WTC11 (cell line): ENCODE measurements at regions not wholly inside any gene's neighbourhood (a gene's known extent, or its start where the extent isn't known, plus 50 kb on each side); places are given as distances from the start of the nearest gene placed in this dataset.

Source experiments
- ATAC-seq: fragments of 200-7000 bp; cut with Tn5 transposase; 2 replicates; pipeline ENCODE4 v1.10.0; 2021; ENCODE audit warnings: mild to moderate bottlenecking, moderate library complexity
- CTCF ChIA-PET: fragments of 300-600 bp; sonication (Branson Sonifier 250); formaldehyde crosslinking; loops from one replicate; lab custom pipeline; 2021; ENCODE audit warnings: antibody characterized with exemption; lab: Charles Lee
- POLR2A ChIA-PET: fragments of 350-600 bp; sonication (Branson Sonifier 250); formaldehyde crosslinking; loops from one replicate; lab custom pipeline; 2021; ENCODE audit warnings: antibody characterized with exemption; lab: Charles Lee
- DNase-seq: peaks from one replicate; pipeline ENCODE4 v3.0.0; 2021; ENCODE audit warnings: low spot score
- H3K27ac Mint-ChIP-seq: 2 replicates; pipeline ENCODE4 v1.8.0; 2021; ENCODE audit warnings: mixed read lengths
- H3K27me3 Mint-ChIP-seq: 2 replicates; pipeline ENCODE4 v1.8.0; 2021; ENCODE audit warnings: low read depth, mild to moderate bottlenecking, moderate library complexity, mixed read lengths
- H3K36me3 Mint-ChIP-seq: 2 replicates; pipeline ENCODE4 v1.8.0; 2021; ENCODE audit warnings: mixed read lengths
- H3K4me1 Mint-ChIP-seq: 2 replicates; pipeline ENCODE4 v1.8.0; 2022; ENCODE audit warnings: mixed read lengths
- H3K4me3 Mint-ChIP-seq: 2 replicates; pipeline ENCODE4 v1.8.0; 2021; ENCODE audit warnings: mild to moderate bottlenecking, moderate library complexity, mixed read lengths
- H3K9me3 Mint-ChIP-seq: 2 replicates; pipeline ENCODE4 v1.8.0; 2021; ENCODE audit warnings: mixed read lengths
- ETV6 ChIP-seq: sonication (generic); formaldehyde crosslinking; IDR thresholded peaks from 2 replicates; pipeline ENCODE4 v1.8.1; 2022; ENCODE audit warnings: mild to moderate bottlenecking, missing genetic modification reagents
- IRF2 ChIP-seq: sonication (generic); formaldehyde crosslinking; IDR thresholded peaks from 2 replicates; pipeline ENCODE4 v1.8.0; 2022; ENCODE audit warnings: low read depth, missing genetic modification reagents, borderline replicate concordance
- NFATC4 ChIP-seq: fragments of 250-450 bp; sonication (Bioruptor Pico); IDR thresholded peaks from 2 replicates; pipeline ENCODE4 v1.9.0; 2021; ENCODE audit warnings: mild to moderate bottlenecking
- NR1H2 ChIP-seq: sonication (generic); formaldehyde crosslinking; IDR thresholded peaks from 2 replicates; pipeline ENCODE4 v1.9.0; 2021; ENCODE audit warnings: mild to moderate bottlenecking, moderate library complexity, missing genetic modification reagents
- RORB ChIP-seq: fragments of 250-450 bp; sonication (Bioruptor Pico); IDR thresholded peaks from 2 replicates; pipeline ENCODE4 v1.9.0; 2021; ENCODE audit warnings: mild to moderate bottlenecking
- TCF7 ChIP-seq: sonication (generic); formaldehyde crosslinking; IDR thresholded peaks from 2 replicates; pipeline ENCODE4 v1.8.0; 2022; ENCODE audit warnings: mild to moderate bottlenecking, low read depth, missing genetic modification reagents, moderate library complexity
- TEAD4 ChIP-seq: sonication (generic); formaldehyde crosslinking; IDR thresholded peaks from 2 replicates; pipeline ENCODE4 v1.8.0; 2022; ENCODE audit warnings: mild to moderate bottlenecking, missing genetic modification reagents
- TP53 ChIP-seq: sonication (generic); formaldehyde crosslinking; IDR thresholded peaks from 2 replicates; pipeline ENCODE4 v1.8.1; 2023; ENCODE audit warnings: mild to moderate bottlenecking, missing genetic modification reagents
- ZNF121 ChIP-seq: sonication (generic); formaldehyde crosslinking; IDR thresholded peaks from 2 replicates; pipeline ENCODE4 v1.8.0; 2023; ENCODE audit warnings: missing genetic modification reagents
- ZNF396 ChIP-seq: fragments of 250-450 bp; sonication (Bioruptor Pico); IDR thresholded peaks from 2 replicates; pipeline ENCODE4 v1.8.0; 2021; ENCODE audit warnings: mild to moderate bottlenecking, moderate library complexity, borderline replicate concordance
- TF ChIP-seq, protein P1 (sequence below): fragments of 200-600 bp; IDR thresholded peaks from 2 replicates; pipeline ENCODE4 v1.8.0; 2022; ENCODE audit warnings: antibody characterized with exemption
- TF ChIP-seq, protein P2 (sequence below): sonication (generic); formaldehyde crosslinking; conservative IDR thresholded peaks from 2 replicates; pipeline ENCODE4 v1.8.1; 2023; ENCODE audit warnings: mild to moderate bottlenecking, low read depth, missing genetic modification reagents, moderate library complexity
- TF ChIP-seq, protein P3 (sequence below): sonication (generic); formaldehyde crosslinking; IDR thresholded peaks from 2 replicates; pipeline ENCODE4 v1.8.0; 2022; ENCODE audit warnings: missing genetic modification reagents
- TF ChIP-seq, protein P4 (sequence below): fragments of 250-450 bp; sonication (Bioruptor Pico); IDR thresholded peaks from 2 replicates; pipeline ENCODE4 v1.9.0; 2021; ENCODE audit warnings: mild to moderate bottlenecking, borderline replicate concordance
- TF ChIP-seq, protein P5 (sequence below): sonication (generic); formaldehyde crosslinking; IDR thresholded peaks from 2 replicates; pipeline ENCODE4 v1.8.1; 2023; ENCODE audit warnings: mild to moderate bottlenecking, missing genetic modification reagents, borderline replicate concordance

DNA sequence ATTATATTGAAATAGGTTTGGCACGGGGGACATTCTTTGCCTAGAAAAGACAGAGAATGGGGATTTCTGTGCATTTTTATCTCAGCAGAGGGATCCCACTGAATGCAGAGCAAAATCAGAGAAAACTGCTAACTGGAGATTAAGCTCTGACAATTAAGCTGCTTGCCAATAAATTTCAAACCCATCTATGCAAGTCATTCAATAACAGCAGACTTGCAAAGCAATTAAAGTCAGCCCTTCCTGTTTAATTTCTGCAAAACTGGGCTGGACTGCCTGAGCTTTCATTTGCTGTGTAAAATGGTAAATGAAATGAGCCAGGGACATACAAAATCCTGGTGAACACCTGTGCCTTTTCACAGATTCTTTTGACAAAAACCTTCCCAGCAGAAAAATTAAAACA, 1273.9 kb upstream of the CNTN5 start (continued):
- TF ChIP-seq NFATC4 (no peak), TP53 (CRISPR knock-in tag) (no peak), NR1H2 (CRISPR knock-in tag) (no peak), TEAD4 (CRISPR knock-in tag) (no peak), IRF2 (CRISPR knock-in tag) (no peak), ZNF396 (CRISPR knock-in tag) (no peak), TCF7 (CRISPR knock-in tag) (no peak)
- TF ChIP-seq, protein P1, sequence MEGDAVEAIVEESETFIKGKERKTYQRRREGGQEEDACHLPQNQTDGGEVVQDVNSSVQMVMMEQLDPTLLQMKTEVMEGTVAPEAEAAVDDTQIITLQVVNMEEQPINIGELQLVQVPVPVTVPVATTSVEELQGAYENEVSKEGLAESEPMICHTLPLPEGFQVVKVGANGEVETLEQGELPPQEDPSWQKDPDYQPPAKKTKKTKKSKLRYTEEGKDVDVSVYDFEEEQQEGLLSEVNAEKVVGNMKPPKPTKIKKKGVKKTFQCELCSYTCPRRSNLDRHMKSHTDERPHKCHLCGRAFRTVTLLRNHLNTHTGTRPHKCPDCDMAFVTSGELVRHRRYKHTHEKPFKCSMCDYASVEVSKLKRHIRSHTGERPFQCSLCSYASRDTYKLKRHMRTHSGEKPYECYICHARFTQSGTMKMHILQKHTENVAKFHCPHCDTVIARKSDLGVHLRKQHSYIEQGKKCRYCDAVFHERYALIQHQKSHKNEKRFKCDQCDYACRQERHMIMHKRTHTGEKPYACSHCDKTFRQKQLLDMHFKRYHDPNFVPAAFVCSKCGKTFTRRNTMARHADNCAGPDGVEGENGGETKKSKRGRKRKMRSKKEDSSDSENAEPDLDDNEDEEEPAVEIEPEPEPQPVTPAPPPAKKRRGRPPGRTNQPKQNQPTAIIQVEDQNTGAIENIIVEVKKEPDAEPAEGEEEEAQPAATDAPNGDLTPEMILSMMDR = no peak
- TF ChIP-seq, protein P2, sequence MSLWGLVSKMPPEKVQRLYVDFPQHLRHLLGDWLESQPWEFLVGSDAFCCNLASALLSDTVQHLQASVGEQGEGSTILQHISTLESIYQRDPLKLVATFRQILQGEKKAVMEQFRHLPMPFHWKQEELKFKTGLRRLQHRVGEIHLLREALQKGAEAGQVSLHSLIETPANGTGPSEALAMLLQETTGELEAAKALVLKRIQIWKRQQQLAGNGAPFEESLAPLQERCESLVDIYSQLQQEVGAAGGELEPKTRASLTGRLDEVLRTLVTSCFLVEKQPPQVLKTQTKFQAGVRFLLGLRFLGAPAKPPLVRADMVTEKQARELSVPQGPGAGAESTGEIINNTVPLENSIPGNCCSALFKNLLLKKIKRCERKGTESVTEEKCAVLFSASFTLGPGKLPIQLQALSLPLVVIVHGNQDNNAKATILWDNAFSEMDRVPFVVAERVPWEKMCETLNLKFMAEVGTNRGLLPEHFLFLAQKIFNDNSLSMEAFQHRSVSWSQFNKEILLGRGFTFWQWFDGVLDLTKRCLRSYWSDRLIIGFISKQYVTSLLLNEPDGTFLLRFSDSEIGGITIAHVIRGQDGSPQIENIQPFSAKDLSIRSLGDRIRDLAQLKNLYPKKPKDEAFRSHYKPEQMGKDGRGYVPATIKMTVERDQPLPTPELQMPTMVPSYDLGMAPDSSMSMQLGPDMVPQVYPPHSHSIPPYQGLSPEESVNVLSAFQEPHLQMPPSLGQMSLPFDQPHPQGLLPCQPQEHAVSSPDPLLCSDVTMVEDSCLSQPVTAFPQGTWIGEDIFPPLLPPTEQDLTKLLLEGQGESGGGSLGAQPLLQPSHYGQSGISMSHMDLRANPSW = no peak

DNA sequence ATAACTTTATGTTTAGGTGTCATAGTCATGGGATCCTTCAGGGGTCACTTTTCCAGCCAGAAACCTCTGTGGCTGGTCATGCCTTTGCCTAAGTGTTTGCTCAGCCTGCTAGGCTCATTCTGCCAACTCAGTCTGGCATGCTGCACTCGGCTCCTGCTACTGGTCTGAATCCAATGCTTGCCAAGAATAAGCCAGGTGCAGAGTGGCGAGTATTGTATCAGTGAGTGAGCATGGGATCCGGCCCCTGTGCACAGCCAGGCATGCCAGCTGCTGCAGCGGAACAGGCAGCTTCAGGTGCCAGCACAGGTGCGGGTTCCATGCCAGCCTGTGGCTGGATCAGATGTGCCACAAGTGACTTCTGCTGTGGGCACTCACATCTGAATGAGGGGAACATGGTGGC, 1269.3 kb upstream of the CNTN5 start:
- DNase-seq = no peak
- POLR2A ChIA-PET = no interaction called here
- Mint-ChIP-seq H3K4me3 (no peak overlapping the region), H3K27me3 (no peaks in the 10 kb centered on the region), H3K27ac (no peak overlapping the region), H3K4me1 (no peaks in the 10 kb centered on the region; the same call in 1 of the 2 replicates), H3K36me3 (peaks cover 2% of the 10 kb centered on the region; the same call in 1 of the 2 replicates), H3K9me3 (peaks cover 2% of the 10 kb centered on the region; the same call in 1 of the 2 replicates)
- no peak for ATAC-seq
- CTCF ChIA-PET = no interaction called here
- TF ChIP-seq, protein P3, sequence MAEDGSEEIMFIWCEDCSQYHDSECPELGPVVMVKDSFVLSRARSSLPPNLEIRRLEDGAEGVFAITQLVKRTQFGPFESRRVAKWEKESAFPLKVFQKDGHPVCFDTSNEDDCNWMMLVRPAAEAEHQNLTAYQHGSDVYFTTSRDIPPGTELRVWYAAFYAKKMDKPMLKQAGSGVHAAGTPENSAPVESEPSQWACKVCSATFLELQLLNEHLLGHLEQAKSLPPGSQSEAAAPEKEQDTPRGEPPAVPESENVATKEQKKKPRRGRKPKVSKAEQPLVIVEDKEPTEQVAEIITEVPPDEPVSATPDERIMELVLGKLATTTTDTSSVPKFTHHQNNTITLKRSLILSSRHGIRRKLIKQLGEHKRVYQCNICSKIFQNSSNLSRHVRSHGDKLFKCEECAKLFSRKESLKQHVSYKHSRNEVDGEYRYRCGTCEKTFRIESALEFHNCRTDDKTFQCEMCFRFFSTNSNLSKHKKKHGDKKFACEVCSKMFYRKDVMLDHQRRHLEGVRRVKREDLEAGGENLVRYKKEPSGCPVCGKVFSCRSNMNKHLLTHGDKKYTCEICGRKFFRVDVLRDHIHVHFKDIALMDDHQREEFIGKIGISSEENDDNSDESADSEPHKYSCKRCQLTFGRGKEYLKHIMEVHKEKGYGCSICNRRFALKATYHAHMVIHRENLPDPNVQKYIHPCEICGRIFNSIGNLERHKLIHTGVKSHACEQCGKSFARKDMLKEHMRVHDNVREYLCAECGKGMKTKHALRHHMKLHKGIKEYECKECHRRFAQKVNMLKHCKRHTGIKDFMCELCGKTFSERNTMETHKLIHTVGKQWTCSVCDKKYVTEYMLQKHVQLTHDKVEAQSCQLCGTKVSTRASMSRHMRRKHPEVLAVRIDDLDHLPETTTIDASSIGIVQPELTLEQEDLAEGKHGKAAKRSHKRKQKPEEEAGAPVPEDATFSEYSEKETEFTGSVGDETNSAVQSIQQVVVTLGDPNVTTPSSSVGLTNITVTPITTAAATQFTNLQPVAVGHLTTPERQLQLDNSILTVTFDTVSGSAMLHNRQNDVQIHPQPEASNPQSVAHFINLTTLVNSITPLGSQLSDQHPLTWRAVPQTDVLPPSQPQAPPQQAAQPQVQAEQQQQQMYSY = no peak
- TF ChIP-seq, protein P2 = no peak
- TF ChIP-seq ZNF121 (CRISPR knock-in tag) (no peak), ETV6 (CRISPR knock-in tag) (no peak), RORB (CRISPR knock-in tag) (no peak)
- TF ChIP-seq, protein P4, sequence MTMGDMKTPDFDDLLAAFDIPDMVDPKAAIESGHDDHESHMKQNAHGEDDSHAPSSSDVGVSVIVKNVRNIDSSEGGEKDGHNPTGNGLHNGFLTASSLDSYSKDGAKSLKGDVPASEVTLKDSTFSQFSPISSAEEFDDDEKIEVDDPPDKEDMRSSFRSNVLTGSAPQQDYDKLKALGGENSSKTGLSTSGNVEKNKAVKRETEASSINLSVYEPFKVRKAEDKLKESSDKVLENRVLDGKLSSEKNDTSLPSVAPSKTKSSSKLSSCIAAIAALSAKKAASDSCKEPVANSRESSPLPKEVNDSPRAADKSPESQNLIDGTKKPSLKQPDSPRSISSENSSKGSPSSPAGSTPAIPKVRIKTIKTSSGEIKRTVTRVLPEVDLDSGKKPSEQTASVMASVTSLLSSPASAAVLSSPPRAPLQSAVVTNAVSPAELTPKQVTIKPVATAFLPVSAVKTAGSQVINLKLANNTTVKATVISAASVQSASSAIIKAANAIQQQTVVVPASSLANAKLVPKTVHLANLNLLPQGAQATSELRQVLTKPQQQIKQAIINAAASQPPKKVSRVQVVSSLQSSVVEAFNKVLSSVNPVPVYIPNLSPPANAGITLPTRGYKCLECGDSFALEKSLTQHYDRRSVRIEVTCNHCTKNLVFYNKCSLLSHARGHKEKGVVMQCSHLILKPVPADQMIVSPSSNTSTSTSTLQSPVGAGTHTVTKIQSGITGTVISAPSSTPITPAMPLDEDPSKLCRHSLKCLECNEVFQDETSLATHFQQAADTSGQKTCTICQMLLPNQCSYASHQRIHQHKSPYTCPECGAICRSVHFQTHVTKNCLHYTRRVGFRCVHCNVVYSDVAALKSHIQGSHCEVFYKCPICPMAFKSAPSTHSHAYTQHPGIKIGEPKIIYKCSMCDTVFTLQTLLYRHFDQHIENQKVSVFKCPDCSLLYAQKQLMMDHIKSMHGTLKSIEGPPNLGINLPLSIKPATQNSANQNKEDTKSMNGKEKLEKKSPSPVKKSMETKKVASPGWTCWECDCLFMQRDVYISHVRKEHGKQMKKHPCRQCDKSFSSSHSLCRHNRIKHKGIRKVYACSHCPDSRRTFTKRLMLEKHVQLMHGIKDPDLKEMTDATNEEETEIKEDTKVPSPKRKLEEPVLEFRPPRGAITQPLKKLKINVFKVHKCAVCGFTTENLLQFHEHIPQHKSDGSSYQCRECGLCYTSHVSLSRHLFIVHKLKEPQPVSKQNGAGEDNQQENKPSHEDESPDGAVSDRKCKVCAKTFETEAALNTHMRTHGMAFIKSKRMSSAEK (CRISPR knock-in tag) = no peak
- TF ChIP-seq, protein P5, sequence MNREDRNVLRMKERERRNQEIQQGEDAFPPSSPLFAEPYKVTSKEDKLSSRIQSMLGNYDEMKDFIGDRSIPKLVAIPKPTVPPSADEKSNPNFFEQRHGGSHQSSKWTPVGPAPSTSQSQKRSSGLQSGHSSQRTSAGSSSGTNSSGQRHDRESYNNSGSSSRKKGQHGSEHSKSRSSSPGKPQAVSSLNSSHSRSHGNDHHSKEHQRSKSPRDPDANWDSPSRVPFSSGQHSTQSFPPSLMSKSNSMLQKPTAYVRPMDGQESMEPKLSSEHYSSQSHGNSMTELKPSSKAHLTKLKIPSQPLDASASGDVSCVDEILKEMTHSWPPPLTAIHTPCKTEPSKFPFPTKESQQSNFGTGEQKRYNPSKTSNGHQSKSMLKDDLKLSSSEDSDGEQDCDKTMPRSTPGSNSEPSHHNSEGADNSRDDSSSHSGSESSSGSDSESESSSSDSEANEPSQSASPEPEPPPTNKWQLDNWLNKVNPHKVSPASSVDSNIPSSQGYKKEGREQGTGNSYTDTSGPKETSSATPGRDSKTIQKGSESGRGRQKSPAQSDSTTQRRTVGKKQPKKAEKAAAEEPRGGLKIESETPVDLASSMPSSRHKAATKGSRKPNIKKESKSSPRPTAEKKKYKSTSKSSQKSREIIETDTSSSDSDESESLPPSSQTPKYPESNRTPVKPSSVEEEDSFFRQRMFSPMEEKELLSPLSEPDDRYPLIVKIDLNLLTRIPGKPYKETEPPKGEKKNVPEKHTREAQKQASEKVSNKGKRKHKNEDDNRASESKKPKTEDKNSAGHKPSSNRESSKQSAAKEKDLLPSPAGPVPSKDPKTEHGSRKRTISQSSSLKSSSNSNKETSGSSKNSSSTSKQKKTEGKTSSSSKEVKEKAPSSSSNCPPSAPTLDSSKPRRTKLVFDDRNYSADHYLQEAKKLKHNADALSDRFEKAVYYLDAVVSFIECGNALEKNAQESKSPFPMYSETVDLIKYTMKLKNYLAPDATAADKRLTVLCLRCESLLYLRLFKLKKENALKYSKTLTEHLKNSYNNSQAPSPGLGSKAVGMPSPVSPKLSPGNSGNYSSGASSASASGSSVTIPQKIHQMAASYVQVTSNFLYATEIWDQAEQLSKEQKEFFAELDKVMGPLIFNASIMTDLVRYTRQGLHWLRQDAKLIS = no peak
